Spleen (tissue), 11 donors: ENCODE measurements at regions not wholly inside any gene's neighbourhood (a gene's known extent, or its start where the extent isn't known, plus 50 kb on each side); places are given as distances from the start of the nearest gene placed in this dataset.

Experiments
- DNase-seq: peaks from one replicate; pipeline ENCODE4 v3.0.0-alpha.2; 2020
- H3K27ac ChIP-seq, 8 donors: fragments of 200-600 bp; sonication (generic) in 7 of 8; 1 replicate in 4 of 8; 2 replicates in 4 of 8; pipeline versions ENCODE4 v1.5.0 to v1.8.0; 2016 to 2021; ENCODE audit warnings: inconsistent platforms in 4 of 8, mild to moderate bottlenecking in 4 of 8, moderate library complexity in 1 of 8
- H3K27me3 ChIP-seq, 7 donors: fragments of 200-600 bp; sonication (generic) in 6 of 7; replicated peaks in 1 of 7; 1 replicate in 4 of 7; 2 replicates in 3 of 7; pipeline versions ENCODE4 v1.5.0 to v1.8.0; 2016 to 2021; ENCODE audit warnings: inconsistent platforms in 3 of 7, mild to moderate bottlenecking in 1 of 7
- H3K36me3 ChIP-seq, 6 donors: fragments of 200-600 bp; sonication (generic) in 5 of 6; 1 replicate in 4 of 6; 2 replicates in 2 of 6; pipeline versions ENCODE4 v1.5.0 to v1.8.0; 2016 to 2021; ENCODE audit warnings: inconsistent platforms in 2 of 6
- H3K4me1 ChIP-seq, 6 donors: fragments of 200-600 bp; sonication (generic) in 5 of 6; 1 replicate in 3 of 6; 2 replicates in 3 of 6; pipeline versions ENCODE4 v1.5.0 to v1.8.0; 2016 to 2021; ENCODE audit warnings: inconsistent platforms in 3 of 6
- H3K4me3 ChIP-seq, 8 donors: fragments of 200-600 bp; sonication (generic) in 7 of 8; 1 replicate in 4 of 8; 2 replicates in 4 of 8; pipeline versions ENCODE4 v1.5.0 to v1.8.0; 2016 to 2021; ENCODE audit warnings: inconsistent platforms in 4 of 8, mild to moderate bottlenecking in 4 of 8, moderate library complexity in 2 of 8
- H3K9me3 ChIP-seq, 8 donors: fragments of 200-600 bp; sonication (generic) in 7 of 8; 1 replicate in 4 of 8; 2 replicates in 4 of 8; pipeline versions ENCODE4 v1.5.0 to v1.8.0; 2016 to 2021; ENCODE audit warnings: inconsistent platforms in 4 of 8
- CTCF ChIP-seq, 11 experiments: fragments of 200-600 bp in 7 of 11; fragments of 450-650 bp in 4 of 11; sonication (generic) in 4 of 11; IDR thresholded peaks in 8 of 11; conservative IDR thresholded peaks in 3 of 11; 1 replicate in 7 of 11; 2 replicates in 4 of 11; pipeline versions ENCODE4 v1.4.0 to v1.8.0; 2016 to 2021; ENCODE audit warnings: antibody characterized with exemption in 11 of 11, inconsistent platforms in 4 of 11, mild to moderate bottlenecking in 1 of 11
- POLR2A ChIP-seq, 3 donors: fragments of 450-650 bp; IDR thresholded peaks; one replicate each; pipeline ENCODE4 v1.5.1; 2017; ENCODE audit warnings: antibody characterized with exemption in 3 of 3, mild to moderate bottlenecking in 1 of 3
- POLR2AphosphoS5 ChIP-seq, 3 donors: sonication (generic); formaldehyde crosslinking; IDR thresholded peaks; one replicate each; pipeline ENCODE4 v1.5.1; 2017; ENCODE audit warnings: antibody characterized with exemption in 3 of 3
- WGBS, 5 donors: extraction: QIAGEN DNeasy Blood & Tissue Kit in 3 of 5; methylation state at CpG; one replicate each; pipeline versions ENCODE4 v1.1.5 to v1.1.7; 2013 to 2018; 5-methylcytosine and 5-hydroxymethylcytosine counted together
- intact Hi-C: fragments of 100-400 bp; cut with DNase I; formaldehyde crosslinking; loops from one replicate; pipeline ENCODE4 v1.15.0; 2023; ENCODE audit warnings: low total_unique reads
- donor health status: healthy with polysubstance abuse.
- donor health status: DM: no; HTN: no; CAD: no; lungs with moderate emphysema.
- donor health status: DM: no; HTN: no; CAD: no.
- donor health status: Bipolar disorder and iron deficiency.
- donor health status: healthy.
- donor health status: DM: no; HTN: no; CAD: no.
- donor health status: DM: yes; HTN: yes; CAD: no.

DNA sequence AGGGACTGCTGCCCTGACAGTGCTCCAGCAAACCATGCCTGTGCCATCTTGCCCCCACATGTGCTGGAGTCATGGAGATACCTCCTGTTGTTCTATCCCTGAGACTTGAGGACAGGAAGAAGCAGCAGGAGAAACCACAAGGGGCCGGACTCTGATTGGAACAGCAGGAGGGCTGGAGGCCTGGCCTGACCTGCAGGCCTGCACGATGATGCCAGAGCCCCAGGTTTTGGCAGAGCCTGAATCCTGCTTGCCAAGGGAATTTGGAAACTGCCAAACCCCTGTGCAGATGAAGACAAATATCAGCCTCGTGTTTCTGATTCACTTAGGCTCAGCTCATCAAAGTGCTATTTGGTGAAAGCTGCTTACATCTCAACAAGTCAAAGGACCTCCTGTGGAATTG is 177.6 kb downstream of the MAFB start:
- intact Hi-C loops = no loop called here
- peaks cover 0 to 25% (median 3%) of the 10 kb centered on the region in 6 donors for H3K4me1 ChIP-seq
- 68 to 82% (median 73%) methylated on average over 2 to 3 of the region's 3 CpGs for WGBS, 5 donors
- no peaks in the 10 kb centered on the region for H3K36me3 ChIP-seq
- TF ChIP-seq POLR2AphosphoS5 (IDR thresholded peaks at IDR 0.05) (no peak), POLR2A (IDR thresholded peaks at IDR 0.05) (no peak), CTCF (IDR thresholded peaks at IDR 0.05 in 8 of 11, conservative IDR thresholded peaks at IDR 0.05 in 3 of 11) (no peak)
- no peak overlapping the region for H3K27ac ChIP-seq
- DNase-seq = no peak
- H3K4me3 ChIP-seq = no peak overlapping the region
- H3K9me3 ChIP-seq = no peaks in the 10 kb centered on the region
- H3K27me3 ChIP-seq = no peaks in the 10 kb centered on the region

- Histone ChIP-seq H3K27ac (no peak overlapping the region), H3K4me1 (peaks cover 0 to 31% (median 3%) of the 10 kb centered on the region in 6 donors), H3K27me3 (no peaks in the 10 kb centered on the region), H3K36me3 (no peaks in the 10 kb centered on the region), H3K9me3 (no peaks in the 10 kb centered on the region), H3K4me3 (no peak overlapping the region)
- intact Hi-C loops = no loop called here
- TF ChIP-seq CTCF (IDR thresholded peaks at IDR 0.05 in 8 of 11, conservative IDR thresholded peaks at IDR 0.05 in 3 of 11) = no peak
- TF ChIP-seq POLR2AphosphoS5 (IDR thresholded peaks at IDR 0.05) = no peak
- 83 to 91% (median 89%) methylated on average over 3 of the region's 3 CpGs for WGBS, 5 donors
- DNase-seq = no peak
Measured at GRCh38 chr20:40510622-40511021, 178.4 kb downstream of the MAFB start.

- H3K27ac ChIP-seq = no peak overlapping the region
- no peaks in the 10 kb centered on the region for H3K27me3 ChIP-seq
- intact Hi-C loops = no loop called here
- no peak for TF ChIP-seq POLR2AphosphoS5 (IDR thresholded peaks at IDR 0.05)
- no peak for TF ChIP-seq POLR2A (IDR thresholded peaks at IDR 0.05)
- no peak for TF ChIP-seq CTCF (IDR thresholded peaks at IDR 0.05 in 8 of 11, conservative IDR thresholded peaks at IDR 0.05 in 3 of 11)
- no peak overlapping the region for H3K4me3 ChIP-seq
- peaks cover 0 to 31% (median 3%) of the 10 kb centered on the region in 6 donors for H3K4me1 ChIP-seq
- no peaks in the 10 kb centered on the region for H3K9me3 ChIP-seq
- no peaks in the 10 kb centered on the region for H3K36me3 ChIP-seq
- no peak for DNase-seq
Measured at GRCh38 chr20:40508821-40509220, 180.2 kb downstream of the MAFB start.

- H3K27ac ChIP-seq = peak overlapping the region in 6 of 8 donors; percentile 8 to 83 (median 66)
- H3K4me1 ChIP-seq = peaks cover 0 to 39% (median 10%) of the 10 kb centered on the region in 6 donors
- peak; percentile 65 to 86 (median 75) for TF ChIP-seq POLR2AphosphoS5 (IDR thresholded peaks at IDR 0.05)
- TF ChIP-seq CTCF (IDR thresholded peaks at IDR 0.05 in 8 of 11, conservative IDR thresholded peaks at IDR 0.05 in 3 of 11) = peak in 2 of 11 experiments; percentile 50 to 54
- peak in 1 of 3 donors; percentile 46 for TF ChIP-seq POLR2A (IDR thresholded peaks at IDR 0.05)
- no peaks in the 10 kb centered on the region for H3K27me3 ChIP-seq
- peak overlapping the region in 1 of 8 donors; percentile 30 for H3K4me3 ChIP-seq
- DNase-seq = peak; percentile 94
- WGBS, 5 donors = 15 to 45% (median 25%) methylated on average over 5 to 9 of the region's 9 CpGs
- H3K9me3 ChIP-seq = no peaks in the 10 kb centered on the region
- no peaks in the 10 kb centered on the region for H3K36me3 ChIP-seq
- intact Hi-C loops = no loop called here
Measured at GRCh38 chr20:40506537-40506939, 182.5 kb downstream of the MAFB start.
